NCI-H345 treated with DMSO at 0.1 percent for 48 hours (cell line): ENCODE measurements at regions not wholly inside any gene's neighbourhood (a gene's known extent, or its start where the extent isn't known, plus 50 kb on each side); places are given as distances from the start of the nearest gene placed in this dataset.

Experiments used
- DNase-seq: peaks from one replicate; lab custom pipeline; 2025; ENCODE audit not compliant: unreplicated experiment; lab: John Stamatoyannopoulos, UW

- DNase-seq: no peak
Observed at GRCh38 chr20:7057611-7058010, 290.1 kb downstream of the BMP2 start.

GRCh38 chr20:7078804-7079203 is 311.3 kb downstream of the BMP2 start:
- no peak for DNase-seq

- DNase-seq: no peak
Observed at GRCh38 chr20:7080472-7080871, 313.0 kb downstream of the BMP2 start.

- DNase-seq: no peak
Observed at GRCh38 chr20:7085467-7085866, 318.0 kb downstream of the BMP2 start.

- no peak for DNase-seq
Observed at GRCh38 chr20:7087803-7088202, 320.3 kb downstream of the BMP2 start.

GRCh38 chr20:7090001-7090400 is 322.5 kb downstream of the BMP2 start:
- no peak for DNase-seq

GRCh38 chr20:7090811-7091210 is 323.3 kb downstream of the BMP2 start:
- DNase-seq: no peak

GRCh38 chr20:7091655-7092054 is 324.2 kb downstream of the BMP2 start:
- no peak for DNase-seq

GRCh38 chr20:7094438-7094997 is 327.0 kb downstream of the BMP2 start:
- peak; percentile 68 for DNase-seq

- no peak for DNase-seq
Observed at GRCh38 chr20:7106910-7107309, 339.4 kb downstream of the BMP2 start.

- DNase-seq: no peak
Observed at GRCh38 chr20:7108929-7109328, 341.4 kb downstream of the BMP2 start.

- peak; percentile 66 for DNase-seq
Observed at GRCh38 chr20:7113577-7114466, 346.3 kb downstream of the BMP2 start.

- DNase-seq: peak; percentile 4
Observed at GRCh38 chr20:7123457-7123856, 356.0 kb downstream of the BMP2 start.

- no peak for DNase-seq
Observed at GRCh38 chr20:7124120-7124519, 356.6 kb downstream of the BMP2 start.

GRCh38 chr20:7136886-7137285 is 369.4 kb downstream of the BMP2 start:
- no peak for DNase-seq

- no peak for DNase-seq
Observed at GRCh38 chr20:7137395-7138151, 370.1 kb downstream of the BMP2 start.

GRCh38 chr20:7144464-7144863 is 377.0 kb downstream of the BMP2 start:
- DNase-seq: no peak

- no peak for DNase-seq
Observed at GRCh38 chr20:7146552-7147219, 379.2 kb downstream of the BMP2 start.

- DNase-seq: no peak
Observed at GRCh38 chr20:7147220-7147601, 379.7 kb downstream of the BMP2 start.

GRCh38 chr20:7151676-7152470 is 384.4 kb downstream of the BMP2 start:
- no peak for DNase-seq

- peak; percentile 95 for DNase-seq
Observed at GRCh38 chr20:7155282-7155681, 387.8 kb downstream of the BMP2 start.
